Gastroesophageal sphincter (tissue), 3 donors: ENCODE measurements at regions not wholly inside any gene's neighbourhood (a gene's known extent, or its start where the extent isn't known, plus 50 kb on each side); places are given as distances from the start of the nearest gene placed in this dataset.

Source experiments
- EP300 ChIP-seq: sonication (generic); formaldehyde crosslinking; IDR thresholded peaks from one replicate; pipeline ENCODE4 v1.6.1; 2017; ENCODE audit warnings: antibody characterized with exemption, mild to moderate bottlenecking
- POLR2A ChIP-seq, 2 donors: fragments of 450-650 bp; IDR thresholded peaks; one replicate each; pipeline ENCODE4 v1.6.1; 2017; ENCODE audit warnings: antibody characterized with exemption in 2 of 2, mild to moderate bottlenecking in 2 of 2, moderate library complexity in 1 of 2
- POLR2AphosphoS5 ChIP-seq: sonication (generic); formaldehyde crosslinking; IDR thresholded peaks from one replicate; pipeline ENCODE4 v1.6.1; 2017; ENCODE audit warnings: antibody characterized with exemption
- TF ChIP-seq, protein P1 (sequence below), 4 experiments: fragments of 200-600 bp in 2 of 4; fragments of 450-650 bp in 2 of 4; sonication (generic) in 1 of 4; IDR thresholded peaks; one replicate each; pipeline ENCODE4 v1.5.1; 2017 to 2019; ENCODE audit warnings: antibody characterized with exemption in 4 of 4, mild to moderate bottlenecking in 2 of 4, moderate library complexity in 2 of 4

DNA sequence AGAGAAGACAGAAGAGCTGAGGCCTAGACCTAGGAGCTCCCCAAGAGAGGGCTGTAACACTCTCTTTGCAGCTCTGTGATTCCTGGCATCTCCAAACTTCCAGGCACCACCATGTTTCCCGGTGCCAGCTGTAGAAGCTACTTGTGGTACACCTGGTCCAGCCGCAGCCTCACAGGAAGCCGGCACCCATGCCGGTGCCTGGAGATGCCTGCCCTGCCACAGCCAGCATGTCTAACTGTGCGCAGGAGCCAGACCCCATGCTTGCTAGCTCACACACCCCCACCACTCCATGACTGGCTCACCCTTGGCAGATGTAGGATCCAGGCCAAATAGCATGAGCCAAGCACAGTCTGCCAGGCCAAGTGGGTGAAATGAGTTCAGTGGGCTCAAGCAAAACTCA is 211.7 kb upstream of the GNAI1 start:
- TF ChIP-seq POLR2AphosphoS5 (no peak), POLR2A (IDR thresholded peaks at IDR 0.05) (no peak), EP300 (no peak)
- TF ChIP-seq, protein P1, sequence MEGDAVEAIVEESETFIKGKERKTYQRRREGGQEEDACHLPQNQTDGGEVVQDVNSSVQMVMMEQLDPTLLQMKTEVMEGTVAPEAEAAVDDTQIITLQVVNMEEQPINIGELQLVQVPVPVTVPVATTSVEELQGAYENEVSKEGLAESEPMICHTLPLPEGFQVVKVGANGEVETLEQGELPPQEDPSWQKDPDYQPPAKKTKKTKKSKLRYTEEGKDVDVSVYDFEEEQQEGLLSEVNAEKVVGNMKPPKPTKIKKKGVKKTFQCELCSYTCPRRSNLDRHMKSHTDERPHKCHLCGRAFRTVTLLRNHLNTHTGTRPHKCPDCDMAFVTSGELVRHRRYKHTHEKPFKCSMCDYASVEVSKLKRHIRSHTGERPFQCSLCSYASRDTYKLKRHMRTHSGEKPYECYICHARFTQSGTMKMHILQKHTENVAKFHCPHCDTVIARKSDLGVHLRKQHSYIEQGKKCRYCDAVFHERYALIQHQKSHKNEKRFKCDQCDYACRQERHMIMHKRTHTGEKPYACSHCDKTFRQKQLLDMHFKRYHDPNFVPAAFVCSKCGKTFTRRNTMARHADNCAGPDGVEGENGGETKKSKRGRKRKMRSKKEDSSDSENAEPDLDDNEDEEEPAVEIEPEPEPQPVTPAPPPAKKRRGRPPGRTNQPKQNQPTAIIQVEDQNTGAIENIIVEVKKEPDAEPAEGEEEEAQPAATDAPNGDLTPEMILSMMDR (IDR thresholded peaks at IDR 0.05), result no peak
